Activated CD4-positive, alpha-beta T cell treated with anti-CD3 and anti-CD28 coated beads for 4 hours (primary cell): ENCODE measurements at regions not wholly inside any gene's neighbourhood (a gene's known extent, or its start where the extent isn't known, plus 50 kb on each side); places are given as distances from the start of the nearest gene placed in this dataset.
"Not testable (repeated sequence)": the region's sequence is repeated elsewhere in the genome, so short reads cannot be mapped to it uniquely, and the experiment has no call there.

Experiments
- DNase-seq, 2 donors: peaks; one replicate each; pipeline ENCODE4 v3.0.0-alpha.2; 2020

DNA sequence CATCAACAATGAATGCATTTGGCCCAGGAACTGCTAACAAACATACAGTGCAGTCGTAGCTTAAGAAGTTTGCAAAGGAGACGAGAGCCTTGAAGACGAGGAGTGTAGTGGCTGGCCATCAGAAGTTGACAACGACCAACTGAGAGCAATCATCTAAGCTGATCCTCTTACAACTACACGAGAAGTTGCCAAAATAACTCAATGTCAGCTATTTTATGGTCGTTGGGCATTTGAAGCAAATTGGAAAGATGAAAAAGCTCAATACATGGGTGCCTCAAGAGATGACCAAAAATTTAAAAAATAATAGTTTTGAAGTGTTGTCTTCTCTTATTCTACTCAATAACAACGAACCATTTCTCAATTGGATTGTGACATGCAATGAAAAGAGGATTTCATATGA, 757.7 kb upstream of the CHD1 start:
- no peak for DNase-seq

- no peak for DNase-seq
Measured at GRCh38 chr5:99675974-99676373, 747.2 kb upstream of the CHD1 start.

DNA sequence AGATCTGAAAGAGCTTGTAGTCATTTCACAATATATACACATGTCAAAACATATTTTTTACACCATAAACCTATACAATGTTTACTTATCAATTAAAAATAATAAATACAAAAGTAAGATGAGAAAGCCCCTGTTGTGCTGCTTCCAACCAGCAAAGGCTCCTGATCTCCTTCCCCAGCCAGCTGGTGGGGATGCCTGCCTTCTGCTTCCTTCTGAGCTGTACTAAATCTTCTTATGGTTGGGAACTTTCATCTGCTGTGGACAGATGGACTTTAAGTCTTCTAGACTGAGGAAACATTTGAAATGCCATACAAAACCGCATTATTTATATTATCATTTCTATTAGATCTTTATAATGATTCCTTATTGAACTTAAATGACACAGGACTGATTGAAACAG, 745.3 kb upstream of the CHD1 start:
- DNase-seq: no peak

- no peak for DNase-seq
Measured at GRCh38 chr5:99664972-99665371, 736.2 kb upstream of the CHD1 start.

DNA sequence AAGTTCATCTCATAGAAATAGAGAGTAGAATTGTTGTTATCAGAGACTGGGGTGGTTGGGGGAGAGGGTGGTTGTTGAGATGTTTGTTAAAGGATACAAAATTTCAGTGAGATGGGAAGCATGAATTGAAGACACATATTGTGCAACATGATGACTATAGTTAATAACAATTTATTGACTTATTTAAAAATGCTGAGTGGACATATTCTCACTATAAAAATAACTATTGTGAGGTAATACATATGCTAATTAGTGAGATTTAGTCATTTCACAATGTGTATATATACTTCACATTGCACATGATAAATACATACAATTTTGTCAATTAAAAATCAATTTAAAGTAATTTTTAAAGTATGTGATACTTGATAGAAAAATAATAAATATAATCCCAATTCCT, 722.5 kb upstream of the CHD1 start:
- no peak for DNase-seq

DNA sequence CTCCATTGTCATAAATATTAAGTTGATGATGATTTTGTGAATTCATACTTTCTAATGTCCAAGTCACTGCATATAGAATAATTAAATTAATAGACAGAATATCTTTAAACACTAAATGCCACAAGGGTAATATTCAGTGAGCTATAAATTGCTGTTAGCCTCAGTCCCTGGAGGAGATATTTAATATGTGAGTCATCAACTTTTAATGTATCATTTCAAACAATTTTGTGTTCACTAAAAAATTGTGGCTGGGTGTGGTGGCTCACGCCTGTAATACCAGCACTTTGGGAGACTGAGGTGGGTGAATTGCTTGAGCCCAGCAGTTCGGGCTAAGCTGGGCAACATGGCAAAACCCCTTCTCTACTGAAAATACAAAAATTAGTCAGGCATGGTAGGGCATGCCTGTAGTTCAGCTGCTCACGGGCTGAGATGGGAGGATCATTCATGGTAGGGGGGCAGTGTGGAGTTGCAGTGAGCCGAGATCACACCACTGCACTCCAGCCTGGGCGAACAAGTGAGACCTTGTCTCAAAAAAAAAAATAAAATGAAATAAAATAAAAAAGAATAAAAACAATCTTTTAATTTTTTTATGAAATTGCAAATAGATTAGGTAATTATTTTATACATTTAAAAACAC, 717.3 kb upstream of the CHD1 start:
- no peak for DNase-seq

DNA sequence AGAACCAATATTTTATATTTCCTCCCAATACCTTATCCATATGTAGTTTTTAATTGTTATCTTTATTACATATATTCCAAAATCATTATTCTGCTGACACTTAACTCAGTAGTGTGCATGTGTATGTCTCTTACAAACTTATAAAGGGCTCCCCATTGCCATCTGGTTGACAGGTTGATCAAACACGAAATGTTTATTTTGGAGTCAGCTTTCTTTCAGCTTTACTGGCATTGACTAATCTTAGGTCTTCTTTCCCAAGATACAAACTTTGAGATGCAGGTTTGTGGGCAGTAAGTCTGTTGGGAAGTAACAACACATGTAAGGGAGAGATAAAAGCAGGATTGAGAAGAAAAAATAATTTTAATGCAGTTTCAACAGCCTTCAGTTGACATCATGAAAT, 716.0 kb upstream of the CHD1 start:
- no peak for DNase-seq

DNA sequence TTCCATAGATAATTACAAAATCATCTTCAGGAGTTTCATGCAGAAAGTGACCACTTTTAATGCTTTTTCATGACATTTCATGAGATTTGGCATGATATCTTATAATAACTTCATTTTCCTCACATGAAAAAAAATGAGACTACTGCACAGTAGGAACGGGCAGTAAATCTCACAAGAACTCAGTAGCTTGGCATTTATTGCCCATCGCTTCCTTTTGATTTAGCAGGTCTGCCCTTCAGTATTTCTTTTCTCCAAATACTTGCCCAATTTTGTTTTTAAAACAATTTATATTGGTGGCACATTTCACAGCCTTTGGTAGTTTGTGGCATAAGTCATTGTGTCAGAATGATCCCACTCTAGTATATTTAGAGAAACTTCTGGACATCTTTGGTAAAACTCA, 711.8 kb upstream of the CHD1 start:
- no peak for DNase-seq

DNA sequence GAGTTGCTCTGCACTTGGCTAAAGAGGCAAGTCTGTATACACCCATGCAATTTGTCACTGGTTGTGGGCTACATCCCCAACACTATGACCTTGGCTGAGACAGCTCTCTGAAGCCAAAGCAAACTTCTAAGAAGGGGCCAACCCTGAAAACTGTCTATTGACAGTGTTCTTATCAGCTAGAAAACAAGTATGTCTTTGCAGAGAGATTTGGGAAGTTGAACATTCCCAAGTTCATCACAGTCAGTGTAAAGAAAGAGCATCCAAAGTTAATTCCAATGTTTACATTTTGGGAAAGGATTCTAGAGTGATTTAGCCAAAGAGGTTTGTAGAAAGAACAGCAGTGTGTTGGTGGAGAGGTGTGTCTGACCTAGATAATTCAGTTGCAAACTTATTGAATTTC, 711.1 kb upstream of the CHD1 start:
- no peak for DNase-seq

DNA sequence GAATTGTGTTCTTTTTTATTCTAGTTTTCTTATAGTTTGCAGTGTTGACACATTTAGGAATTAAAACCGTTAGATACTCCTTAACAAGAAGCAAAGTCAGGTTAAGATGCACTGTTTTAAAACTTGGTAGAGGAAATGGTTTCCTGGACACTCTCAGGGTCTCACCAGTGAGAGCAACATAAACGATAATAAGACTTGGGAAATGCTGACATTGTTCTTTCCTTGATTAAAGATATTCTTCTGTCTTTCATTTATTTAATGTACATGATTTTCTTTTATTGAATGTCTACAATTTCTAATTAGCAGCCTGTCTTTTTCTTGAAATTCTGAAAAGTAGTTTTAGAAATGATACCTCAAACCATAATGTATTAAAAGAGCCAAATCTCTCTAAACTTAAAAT, 707.9 kb upstream of the CHD1 start:
- no peak for DNase-seq

GRCh38 chr5:99621772-99622681, 693.2 kb upstream of the CHD1 start:
- DNase-seq: no peak

DNA sequence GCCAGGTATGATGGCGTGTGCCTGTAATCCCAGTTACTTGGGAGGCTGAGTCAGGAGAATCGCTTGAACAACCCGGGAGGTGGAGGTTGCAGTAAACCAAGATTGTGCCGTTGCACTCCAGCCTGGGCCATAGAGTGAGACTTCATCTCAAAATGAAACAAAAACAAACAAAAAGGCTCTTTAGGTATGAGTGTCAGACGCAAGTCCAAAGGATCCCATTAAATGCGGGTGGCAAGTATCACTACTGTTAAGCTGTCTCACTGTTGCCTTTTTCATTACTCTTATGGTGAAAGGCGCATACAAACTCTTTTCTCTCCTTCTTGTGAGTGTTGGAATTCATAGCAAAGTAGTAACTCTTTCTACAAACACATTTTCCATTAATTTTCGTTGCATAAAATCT, 688.5 kb upstream of the CHD1 start:
- DNase-seq: no peak

DNA sequence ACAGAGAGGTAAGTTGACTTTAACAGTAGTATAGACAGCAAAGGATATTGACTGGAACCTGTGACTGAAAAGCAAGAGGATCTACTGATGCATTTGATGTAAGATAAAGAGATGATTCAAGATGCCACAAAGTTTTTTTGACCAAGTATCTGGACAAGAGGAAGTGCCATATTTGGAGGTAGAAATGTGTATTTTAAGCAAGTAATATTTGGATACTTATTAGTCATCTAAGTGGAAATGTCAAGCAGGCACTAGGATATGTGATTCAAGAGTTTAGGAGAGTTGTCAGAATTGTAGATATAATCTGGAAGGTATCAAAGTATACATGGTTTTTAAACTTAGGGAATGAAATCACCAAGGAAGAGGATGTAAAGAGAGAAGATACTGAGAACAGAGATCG, 686.1 kb upstream of the CHD1 start:
- no peak for DNase-seq

GRCh38 chr5:99607124-99607523, 678.3 kb upstream of the CHD1 start:
- no peak for DNase-seq

GRCh38 chr5:99605904-99606303, 677.1 kb upstream of the CHD1 start:
- DNase-seq: no peak

- no peak for DNase-seq
Measured at GRCh38 chr5:99600952-99601351, 672.1 kb upstream of the CHD1 start.

DNA sequence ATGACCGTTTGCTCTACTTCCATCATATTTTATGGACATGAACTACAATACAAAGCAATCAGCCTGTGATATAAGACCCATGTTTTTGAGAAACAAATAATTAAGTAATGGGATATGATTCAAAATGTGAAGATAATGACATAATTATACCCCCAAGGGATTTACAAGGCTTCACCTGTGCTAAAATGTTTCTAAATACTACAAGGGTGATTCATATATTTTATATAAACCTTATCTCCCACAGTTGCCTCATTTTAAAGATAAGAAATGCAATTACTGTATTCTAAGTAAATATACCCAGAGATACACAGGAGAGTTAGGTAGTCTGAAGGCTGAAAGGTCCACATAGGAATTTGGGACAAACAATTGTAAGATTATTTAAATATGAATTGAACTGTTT, 662.0 kb upstream of the CHD1 start:
- no peak for DNase-seq

DNA sequence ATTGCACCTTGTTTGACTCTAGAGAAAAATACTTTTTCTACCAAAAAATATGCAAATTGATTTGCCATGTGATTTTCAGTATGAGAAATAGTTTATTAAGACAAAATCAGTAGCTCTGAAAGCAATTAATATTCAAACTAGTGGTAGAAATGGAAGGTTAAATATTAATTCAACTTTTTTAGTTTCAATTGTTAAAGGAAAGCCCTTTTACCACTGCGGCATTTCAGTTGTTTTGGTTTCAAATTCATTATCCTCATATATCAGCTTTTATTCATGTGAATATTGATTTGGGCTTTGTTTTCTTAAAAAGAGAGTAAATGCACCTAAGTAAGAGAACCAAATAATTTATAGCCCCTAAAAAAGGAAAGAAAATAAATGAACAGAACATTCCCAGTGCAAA, 660.6 kb upstream of the CHD1 start:
- no peak for DNase-seq

DNA sequence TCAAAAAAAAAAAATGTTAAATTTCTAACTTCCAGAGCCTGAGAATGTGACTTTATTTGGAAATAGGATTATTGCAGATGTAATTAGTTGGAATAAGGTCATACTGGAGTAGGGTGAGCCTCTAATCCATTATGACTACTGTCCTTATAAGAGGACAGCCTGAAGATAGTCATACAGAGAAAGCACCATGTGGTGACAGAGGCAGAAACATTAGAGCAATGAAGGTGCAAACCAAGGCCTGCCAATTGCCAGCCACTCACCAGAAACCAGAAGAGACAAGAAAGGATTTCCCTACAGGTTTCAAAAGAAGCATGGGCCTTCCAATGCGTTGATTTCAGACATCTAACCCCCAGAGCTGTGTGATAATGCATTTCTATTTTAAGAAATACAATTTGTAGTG, 659.2 kb upstream of the CHD1 start:
- DNase-seq: no peak

- no peak for DNase-seq
Measured at GRCh38 chr5:99586878-99587277, 658.1 kb upstream of the CHD1 start.

GRCh38 chr5:99581204-99581603, 652.4 kb upstream of the CHD1 start:
- not testable (repeated sequence) for DNase-seq

DNA sequence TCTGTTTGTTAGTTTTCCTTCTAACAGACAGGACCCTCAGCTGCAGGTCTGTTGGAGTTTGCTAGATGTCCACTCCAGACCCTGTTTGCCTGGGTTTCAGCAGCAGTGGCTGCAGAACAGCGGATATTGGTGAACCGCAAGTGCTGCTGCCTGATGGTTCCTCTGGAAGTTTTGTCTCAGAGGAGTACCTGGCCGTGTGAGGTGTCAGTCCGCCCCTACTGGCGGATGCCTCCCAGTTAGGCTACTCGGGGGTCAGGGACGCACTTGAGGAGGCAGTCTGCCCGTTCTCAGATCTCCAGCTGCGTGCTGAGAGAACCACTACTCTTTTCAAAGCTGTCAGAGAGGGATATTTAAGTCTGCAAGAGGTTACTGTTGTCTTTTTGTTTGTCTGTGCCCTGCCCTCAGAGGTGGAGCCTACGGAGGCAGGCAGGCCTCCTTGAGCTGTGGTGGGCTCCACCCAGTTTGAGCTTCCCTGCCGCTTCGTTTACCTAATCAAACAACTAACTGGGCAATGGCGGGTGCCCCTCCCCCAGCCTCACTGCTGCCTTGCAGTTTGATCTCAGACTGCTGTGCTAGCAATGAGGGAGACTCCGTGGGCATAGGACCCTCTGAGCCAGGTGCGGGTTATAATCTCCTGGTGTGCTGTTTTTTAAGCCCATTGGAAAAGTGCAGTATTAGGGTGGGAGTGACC, 634.3 kb upstream of the CHD1 start:
- DNase-seq: not testable (repeated sequence)

- no peak for DNase-seq
Measured at GRCh38 chr5:99553211-99553810, 624.5 kb upstream of the CHD1 start.

DNA sequence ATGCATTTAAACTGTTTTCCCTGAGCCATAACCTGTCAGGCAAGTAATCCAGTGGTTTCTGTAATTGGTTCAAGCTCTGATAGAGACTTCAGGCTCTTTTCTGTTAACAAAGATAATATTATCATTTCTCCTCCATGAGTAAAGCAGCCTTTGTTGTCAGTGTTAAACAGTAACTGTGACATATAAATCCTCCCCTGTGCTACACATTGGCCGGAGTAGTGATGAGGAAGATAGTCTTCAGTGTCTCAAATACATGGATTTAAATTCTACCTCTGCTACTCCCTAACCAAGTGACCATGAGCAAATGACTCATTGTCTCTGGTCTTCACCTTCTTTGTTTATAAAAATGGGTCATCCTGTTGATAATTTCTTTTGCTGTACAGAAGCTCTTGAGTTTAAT, 615.5 kb upstream of the CHD1 start:
- DNase-seq: no peak
